ENCODE measurements at regions not wholly inside any gene's neighbourhood (a gene's known extent, or its start where the extent isn't known, plus 50 kb on each side); places are given as distances from the start of the nearest gene placed in this dataset.
"Not testable (repeated sequence)": the region's sequence is repeated elsewhere in the genome, so short reads cannot be mapped to it uniquely, and the experiment has no call there.

DNA sequence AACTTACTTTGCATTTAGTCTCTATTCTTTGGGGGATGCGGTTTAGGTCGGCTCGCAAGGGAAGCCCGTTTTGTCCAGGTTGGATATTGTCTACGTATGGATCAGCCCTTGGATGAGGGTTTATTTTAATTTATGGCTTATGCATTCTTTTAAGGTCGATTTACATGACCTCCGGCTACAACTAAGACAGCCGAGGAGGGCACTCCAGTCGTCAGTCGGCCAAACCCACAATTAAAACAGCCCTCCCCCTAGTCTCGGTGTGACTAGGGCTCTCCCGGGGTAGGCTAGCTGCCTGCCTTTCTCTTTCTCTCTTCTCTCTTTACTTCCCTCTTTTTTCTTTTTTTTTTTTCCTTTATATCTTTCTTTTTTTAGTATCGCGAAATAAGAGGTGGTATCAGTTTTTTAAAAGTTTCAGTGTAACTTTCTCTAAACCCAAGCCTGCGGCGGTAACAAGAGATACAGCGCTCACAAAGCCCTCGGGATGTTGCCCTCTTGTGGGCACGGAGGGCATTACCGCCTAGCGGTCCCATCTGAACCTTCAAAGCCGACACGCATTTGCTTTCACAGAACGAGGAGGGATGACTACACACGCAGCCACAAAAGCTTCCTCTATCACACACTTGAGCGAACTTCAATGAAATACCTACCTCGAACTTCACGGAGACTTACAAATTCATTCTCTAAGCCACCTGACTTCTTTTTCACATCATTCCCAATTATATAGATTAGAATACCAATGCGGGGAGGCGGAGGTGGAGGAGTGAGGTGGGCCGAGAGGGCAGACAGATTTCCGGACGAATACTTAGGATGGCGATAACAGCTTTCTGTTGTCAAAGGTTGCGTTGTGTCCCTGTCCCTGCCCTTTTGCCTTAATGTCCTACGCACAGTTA, 132.3 kb upstream of the C11orf58 start:
- DNase-seq (ENCODE audit: low read depth in 3 of 3): peak; percentile 62 to 88 (median 63)

GRCh38 chr11:16605389-16605893, 133.0 kb upstream of the C11orf58 start:
- DNase-seq (ENCODE audit: low read depth in 3 of 3): no peak

- no peak for DNase-seq (ENCODE audit: low read depth in 3 of 3)
Measured at GRCh38 chr11:16604794-16605388, 133.6 kb upstream of the C11orf58 start.

- no peak for DNase-seq (ENCODE audit: low read depth in 3 of 3)
Measured at GRCh38 chr11:16603890-16604793, 134.3 kb upstream of the C11orf58 start.

DNA sequence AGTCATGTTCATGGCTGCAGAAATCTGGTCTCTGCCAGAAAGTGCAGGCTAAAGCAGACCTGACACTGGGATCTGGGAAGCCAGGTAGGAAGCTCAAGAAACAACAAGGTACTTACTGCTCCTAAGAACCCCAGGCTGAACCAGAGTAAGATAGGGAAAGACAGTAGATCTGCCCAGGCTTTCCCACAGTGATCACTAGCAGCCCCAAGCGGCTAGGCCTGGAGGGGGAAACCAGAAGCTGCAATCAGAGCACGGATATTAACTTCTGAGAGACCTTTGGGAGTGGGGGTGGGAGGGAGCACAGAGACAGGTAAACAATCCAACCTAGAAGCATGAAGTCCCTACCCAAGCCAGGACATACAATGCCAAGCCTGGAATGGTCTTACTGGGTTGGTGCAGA, 135.2 kb upstream of the C11orf58 start:
- no peak for DNase-seq (ENCODE audit: low read depth in 3 of 3)

GRCh38 chr11:16598906-16599305, 139.5 kb upstream of the C11orf58 start:
- DNase-seq (ENCODE audit: low read depth in 3 of 3): no peak

GRCh38 chr11:16598032-16598431, 140.4 kb upstream of the C11orf58 start:
- no peak for DNase-seq (ENCODE audit: low read depth in 3 of 3)

GRCh38 chr11:16596231-16596630, 142.2 kb upstream of the C11orf58 start:
- DNase-seq (ENCODE audit: low read depth in 3 of 3): no peak

- DNase-seq (ENCODE audit: low read depth in 3 of 3): no peak
Measured at GRCh38 chr11:16591157-16591556, 147.3 kb upstream of the C11orf58 start.

DNA sequence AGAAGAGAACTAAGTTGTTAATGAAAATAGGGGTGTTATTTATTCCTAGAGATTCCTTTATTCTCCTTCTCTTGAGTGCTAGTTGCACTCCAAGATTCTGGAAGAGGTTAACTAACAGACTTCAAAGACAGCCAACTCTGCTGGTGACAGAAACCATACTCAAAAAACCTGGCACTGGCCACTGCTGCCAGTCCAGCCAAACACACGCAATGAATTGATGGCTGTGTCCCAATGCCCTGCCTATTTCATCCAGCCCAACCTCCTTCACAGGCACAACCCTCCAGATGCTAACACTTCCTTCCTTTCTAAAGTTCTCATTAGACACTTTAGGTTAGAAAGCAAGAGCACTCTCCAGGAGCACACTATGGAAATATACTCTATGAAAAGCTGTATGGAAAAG, 150.8 kb upstream of the C11orf58 start:
- DNase-seq (ENCODE audit: low read depth in 3 of 3): no peak

- DNase-seq (ENCODE audit: low read depth in 3 of 3): no peak
Measured at GRCh38 chr11:16584569-16584968, 153.9 kb upstream of the C11orf58 start.

GRCh38 chr11:16581078-16581477, 157.4 kb upstream of the C11orf58 start:
- DNase-seq (ENCODE audit: low read depth in 3 of 3): not testable (repeated sequence)

- no peak for DNase-seq (ENCODE audit: low read depth in 3 of 3)
Measured at GRCh38 chr11:16577490-16577889, 161.0 kb upstream of the C11orf58 start.

DNA sequence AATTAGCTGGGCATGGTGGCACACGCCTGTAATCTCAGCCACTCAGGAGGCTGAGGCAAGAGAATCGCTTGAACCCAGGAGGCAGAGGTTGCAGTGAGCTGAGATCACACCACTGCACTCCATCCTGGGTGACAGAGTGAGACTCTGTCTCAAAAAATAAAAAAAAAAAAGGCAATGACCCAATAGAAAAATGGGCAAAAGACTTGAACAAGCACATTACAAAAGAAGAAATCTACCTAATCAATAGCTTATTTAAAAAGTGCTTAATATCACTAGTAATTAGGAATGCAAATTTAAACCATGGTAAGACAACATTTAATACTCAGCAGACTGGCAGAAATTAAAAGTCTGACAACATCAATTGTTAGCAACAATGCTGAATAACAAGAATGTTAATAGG, 163.6 kb upstream of the C11orf58 start:
- DNase-seq (ENCODE audit: low read depth in 3 of 3): not testable (repeated sequence)

- no peak for DNase-seq (ENCODE audit: low read depth in 3 of 3)
Measured at GRCh38 chr11:16572945-16573344, 165.5 kb upstream of the C11orf58 start.

- no peak for DNase-seq (ENCODE audit: low read depth in 3 of 3)
Measured at GRCh38 chr11:16561150-16561549, 177.3 kb upstream of the C11orf58 start.

DNA sequence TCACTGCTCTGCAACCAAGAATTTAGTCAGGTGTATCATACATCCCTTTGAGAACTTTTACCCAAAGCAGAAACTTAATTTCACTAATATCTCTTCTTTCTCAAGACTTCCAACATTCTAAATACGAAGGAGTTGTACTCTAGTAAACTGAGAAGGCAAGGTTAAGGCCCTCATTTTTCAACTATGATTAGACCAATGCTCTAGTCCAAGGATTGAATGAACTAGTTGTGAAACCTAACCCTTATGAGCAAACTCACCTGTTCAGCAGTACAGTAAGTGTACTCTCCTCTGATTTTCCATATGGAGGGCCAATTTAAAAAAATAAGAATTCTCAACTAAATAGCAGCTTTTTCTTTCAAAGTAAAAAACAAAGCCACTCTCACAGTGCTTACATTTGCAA, 180.0 kb upstream of the C11orf58 start:
- DNase-seq (ENCODE audit: low read depth in 3 of 3): no peak

GRCh38 chr11:16555956-16556355, 182.5 kb upstream of the C11orf58 start:
- no peak for DNase-seq (ENCODE audit: low read depth in 3 of 3)

- no peak for DNase-seq (ENCODE audit: low read depth in 3 of 3)
Measured at GRCh38 chr11:16554361-16554760, 184.1 kb upstream of the C11orf58 start.

GRCh38 chr11:16547879-16548278, 190.6 kb upstream of the C11orf58 start:
- DNase-seq (ENCODE audit: low read depth in 3 of 3): no peak

- DNase-seq (ENCODE audit: low read depth in 3 of 3): no peak
Measured at GRCh38 chr11:16543642-16544041, 187.3 kb upstream of the SOX6 start.

GRCh38 chr11:16542353-16542752, 186.0 kb upstream of the SOX6 start:
- no peak for DNase-seq (ENCODE audit: low read depth in 3 of 3)
